DND-41 (cell line): ENCODE measurements at regions not wholly inside any gene's neighbourhood (a gene's known extent, or its start where the extent isn't known, plus 50 kb on each side); places are given as distances from the start of the nearest gene placed in this dataset.

ENCODE experiments used
- CTCF ChIP-seq: IDR thresholded peaks from 2 replicates; pipeline ENCODE4 v1.5.1; 2012; ENCODE audit warnings: borderline replicate concordance, low read length, moderate library complexity, mild to moderate bottlenecking; ENCODE audit not compliant: poor library complexity, severe bottlenecking; ENCODE audit errors: extremely low read depth
- EZH2 ChIP-seq: IDR thresholded peaks from 3 replicates; pipeline ENCODE4 v1.6.1; 2012; ENCODE audit warnings: borderline replicate concordance, low read depth, mild to moderate bottlenecking, moderate library complexity, low read length, inconsistent platforms; ENCODE audit not compliant: severe bottlenecking

- TF ChIP-seq CTCF (no peak), EZH2 (no peak)
Observed at GRCh38 chrX:95058815-95059214, 1384.8 kb downstream of the FAM133A start.
